MM.1S (cell line): ENCODE measurements at regions not wholly inside any gene's neighbourhood (a gene's known extent, or its start where the extent isn't known, plus 50 kb on each side); places are given as distances from the start of the nearest gene placed in this dataset.

ENCODE experiments used
- DNase-seq: peaks from one replicate; pipeline ENCODE4 v3.0.0-alpha.2; 2015
- H2AFZ ChIP-seq: fragments of 300-600 bp; sonication (generic); 2 replicates; pipeline ENCODE4 v1.6.0; 2016; ENCODE audit warnings: antibody characterized with exemption, low read length
- H3F3A ChIP-seq: fragments of 300-600 bp; sonication (generic); 2 replicates; pipeline ENCODE4 v1.6.1; 2016; ENCODE audit warnings: mild to moderate bottlenecking, antibody characterized with exemption, low read length, moderate library complexity, mixed read lengths; ENCODE audit not compliant: insufficient read depth
- H3K27ac ChIP-seq: fragments of 300-600 bp; sonication (generic); 2 replicates; pipeline ENCODE4 v1.5.1; 2016; ENCODE audit warnings: mild to moderate bottlenecking, low read length
- H3K27me3 ChIP-seq: fragments of 300-600 bp; sonication (generic); replicated peaks from 2 replicates; pipeline ENCODE4 v1.6.0; 2016; ENCODE audit warnings: low read length; ENCODE audit not compliant: insufficient read depth
- H3K36me3 ChIP-seq: fragments of 300-600 bp; sonication (generic); replicated peaks from 2 replicates; pipeline ENCODE4 v1.6.1; 2016; ENCODE audit warnings: mild to moderate bottlenecking, low read length, mixed read lengths; ENCODE audit not compliant: insufficient read depth
- H3K4me1 ChIP-seq: fragments of 300-600 bp; sonication (generic); 2 replicates; pipeline ENCODE4 v1.6.1; 2016; ENCODE audit warnings: low read length, mixed read lengths
- H3K4me2 ChIP-seq: fragments of 300-600 bp; sonication (generic); 2 replicates; pipeline ENCODE4 v1.6.0; 2016; ENCODE audit warnings: low read depth, low read length
- H3K4me3 ChIP-seq: fragments of 300-600 bp; sonication (generic); 2 replicates; pipeline ENCODE4 v1.5.1; 2016; ENCODE audit warnings: low read length, mixed read lengths
- H3K79me2 ChIP-seq: fragments of 300-600 bp; sonication (generic); 2 replicates; pipeline ENCODE4 v1.6.1; 2016; ENCODE audit warnings: mixed run types, low read length, mixed read lengths
- H3K9ac ChIP-seq: fragments of 300-600 bp; sonication (generic); 2 replicates; pipeline ENCODE4 v1.6.1; 2016; ENCODE audit warnings: low read length, mixed read lengths
- H3K9me2 ChIP-seq: fragments of 300-600 bp; sonication (generic); replicated peaks from 2 replicates; pipeline ENCODE4 v1.6.1; 2016; ENCODE audit warnings: mild to moderate bottlenecking, low read length, mixed read lengths; ENCODE audit not compliant: insufficient read depth
- H3K9me3 ChIP-seq: fragments of 300-600 bp; sonication (generic); replicated peaks from 2 replicates; pipeline ENCODE4 v1.6.1; 2016; ENCODE audit warnings: mild to moderate bottlenecking, low read length, mixed read lengths; ENCODE audit not compliant: insufficient read depth
- H4K20me1 ChIP-seq: fragments of 300-600 bp; sonication (generic); 2 replicates; pipeline ENCODE4 v1.6.1; 2016; ENCODE audit warnings: mild to moderate bottlenecking, low read length, moderate library complexity, mixed read lengths; ENCODE audit not compliant: insufficient read depth
- CTCF ChIP-seq: fragments of 300-600 bp; sonication (generic); IDR thresholded peaks from 2 replicates; pipeline ENCODE4 v1.5.1; 2016; ENCODE audit warnings: antibody characterized with exemption, low read length, mixed read lengths
- EZH2 ChIP-seq: fragments of 300-600 bp; sonication (generic); optimal IDR thresholded peaks from 2 replicates; pipeline ENCODE3; 2017; ENCODE audit warnings: low read depth, mild to moderate bottlenecking, antibody characterized with exemption, low read length, mixed read lengths
- EZH2phosphoT487 ChIP-seq: fragments of 300-600 bp; sonication (generic); IDR thresholded peaks from 2 replicates; pipeline ENCODE4 v1.6.1; 2018; ENCODE audit warnings: antibody characterized with exemption, low read length

- no peak overlapping the region for H2AFZ ChIP-seq
- no peak for TF ChIP-seq EZH2
- no peak for TF ChIP-seq EZH2phosphoT487
- TF ChIP-seq CTCF = no peak
- no peak for DNase-seq
- H3K36me3 ChIP-seq = no peaks in the 10 kb centered on the region
- no peak overlapping the region for H3K27ac ChIP-seq
- no peaks in the 10 kb centered on the region for H3K27me3 ChIP-seq
- H3K9me3 ChIP-seq = no peaks in the 10 kb centered on the region
- H3K4me3 ChIP-seq = no peak overlapping the region
- no peaks in the 10 kb centered on the region for H4K20me1 ChIP-seq
- no peaks in the 10 kb centered on the region for H3K79me2 ChIP-seq
- H3K4me1 ChIP-seq = no peaks in the 10 kb centered on the region
- H3K9me2 ChIP-seq = no peaks in the 10 kb centered on the region
- H3K9ac ChIP-seq = no peak overlapping the region
- no peak overlapping the region for H3K4me2 ChIP-seq
- no peaks in the 10 kb centered on the region for H3F3A ChIP-seq
These were observed 87.7 kb upstream of the PITRM1 start for GRCh38 chr10:3260066-3260834.

GRCh38 chr10:3259499-3259898, 86.9 kb upstream of the PITRM1 start:
- Histone ChIP-seq H3K9ac (no peak overlapping the region), H3K27me3 (no peaks in the 10 kb centered on the region), H3K9me2 (no peaks in the 10 kb centered on the region), H2AFZ (no peak overlapping the region), H3K79me2 (no peaks in the 10 kb centered on the region), H4K20me1 (no peaks in the 10 kb centered on the region), H3K9me3 (no peaks in the 10 kb centered on the region), H3K27ac (no peak overlapping the region), H3K4me2 (no peak overlapping the region), H3K36me3 (no peaks in the 10 kb centered on the region), H3F3A (no peaks in the 10 kb centered on the region), H3K4me1 (no peaks in the 10 kb centered on the region), H3K4me3 (no peak overlapping the region)
- no peak for TF ChIP-seq CTCF
- TF ChIP-seq EZH2phosphoT487 = no peak
- no peak for TF ChIP-seq EZH2
- no peak for DNase-seq

GRCh38 chr10:3258394-3258793, 85.8 kb upstream of the PITRM1 start:
- no peak for TF ChIP-seq CTCF
- no peak for TF ChIP-seq EZH2
- TF ChIP-seq EZH2phosphoT487 = no peak
- Histone ChIP-seq H3K79me2 (no peaks in the 10 kb centered on the region), H3K9me2 (no peaks in the 10 kb centered on the region), H2AFZ (no peak overlapping the region), H3F3A (no peaks in the 10 kb centered on the region), H3K4me3 (no peak overlapping the region), H3K27me3 (no peaks in the 10 kb centered on the region), H3K27ac (no peak overlapping the region), H4K20me1 (no peaks in the 10 kb centered on the region), H3K36me3 (no peaks in the 10 kb centered on the region), H3K4me1 (no peaks in the 10 kb centered on the region), H3K9ac (no peak overlapping the region), H3K4me2 (no peak overlapping the region), H3K9me3 (no peaks in the 10 kb centered on the region)
- no peak for DNase-seq
